ENCODE measurements at regions not wholly inside any gene's neighbourhood (a gene's known extent, or its start where the extent isn't known, plus 50 kb on each side); places are given as distances from the start of the nearest gene placed in this dataset.

DNA sequence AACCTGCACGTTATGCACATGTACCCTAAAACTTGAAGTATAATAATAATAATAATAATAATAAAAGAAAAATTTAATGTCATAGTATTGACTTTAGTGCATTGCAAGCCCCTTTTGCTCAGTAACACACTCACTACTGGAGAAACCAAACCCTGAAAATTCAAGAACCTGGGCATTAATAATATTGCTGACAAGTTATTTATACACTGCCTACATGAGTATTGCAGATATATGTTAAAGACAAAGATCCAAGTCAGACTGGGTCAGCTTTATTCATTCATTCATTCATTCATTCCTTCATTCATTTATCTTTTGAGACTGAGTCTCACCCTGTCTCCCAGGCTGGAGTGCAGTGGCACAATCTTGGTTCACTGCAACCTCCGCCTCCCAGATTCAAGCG is 1711.2 kb downstream of the TP53TG3F start:
- no peak for DNase-seq

DNA sequence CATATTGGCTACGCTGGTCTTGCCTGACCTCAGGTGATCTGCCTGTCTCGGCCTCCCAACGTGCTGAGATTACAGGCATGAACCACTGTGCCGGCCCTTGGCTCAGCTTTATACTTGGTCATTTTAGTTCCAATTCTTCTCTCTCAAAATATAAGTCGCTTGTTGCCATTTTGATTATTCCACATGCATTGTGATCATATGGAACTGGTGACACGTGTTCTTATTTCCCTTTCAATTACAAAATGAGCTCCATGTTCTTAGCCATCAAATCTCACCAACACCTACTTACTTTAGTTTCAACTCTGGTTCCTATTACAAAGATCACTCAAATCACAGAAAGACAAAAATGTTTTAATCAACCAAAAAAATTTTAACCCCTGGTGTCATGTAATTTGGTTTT is 1711.7 kb downstream of the TP53TG3F start:
- no peak for DNase-seq

DNA sequence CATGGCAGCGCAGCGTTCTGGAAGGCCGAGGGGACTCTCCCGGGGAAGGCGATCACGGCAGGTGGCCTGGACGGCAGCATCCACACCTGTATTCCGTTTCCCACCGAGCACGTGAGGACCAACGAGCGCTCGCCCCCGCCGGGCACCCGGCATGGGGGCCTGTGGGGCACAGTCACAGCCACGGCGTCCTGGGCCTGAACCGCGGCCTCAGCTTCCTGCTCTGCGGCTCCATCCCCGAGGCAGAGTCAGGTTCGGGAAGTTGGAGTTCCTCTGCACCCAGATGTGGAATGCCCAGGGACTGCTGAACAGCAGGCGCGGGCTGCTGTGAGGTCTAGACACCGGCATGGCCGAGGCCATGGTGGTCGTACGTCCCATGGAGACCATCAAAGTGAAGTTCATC is 1713.9 kb downstream of the TP53TG3F start:
- DNase-seq, result no peak

DNA sequence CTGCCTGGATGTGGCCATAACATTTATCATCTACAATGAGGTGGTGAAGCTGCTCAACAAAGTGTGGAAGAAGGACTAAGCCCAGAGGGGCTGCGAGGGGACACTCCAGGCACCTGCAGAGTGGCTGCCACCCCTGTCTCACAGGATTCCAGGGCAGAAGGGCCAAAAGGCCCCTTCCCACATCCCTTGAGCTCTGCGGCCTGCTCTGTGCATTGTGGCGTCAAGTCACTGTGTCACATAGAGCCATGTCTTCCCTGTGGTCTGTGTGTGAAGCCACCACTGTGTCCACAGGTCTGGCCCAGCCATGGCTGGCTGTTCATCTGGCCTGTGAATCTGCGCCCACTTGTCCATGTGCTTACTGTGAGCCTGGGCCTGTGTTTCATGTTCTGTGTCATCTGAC is 1714.6 kb downstream of the TP53TG3F start:
- DNase-seq, result no peak

DNA sequence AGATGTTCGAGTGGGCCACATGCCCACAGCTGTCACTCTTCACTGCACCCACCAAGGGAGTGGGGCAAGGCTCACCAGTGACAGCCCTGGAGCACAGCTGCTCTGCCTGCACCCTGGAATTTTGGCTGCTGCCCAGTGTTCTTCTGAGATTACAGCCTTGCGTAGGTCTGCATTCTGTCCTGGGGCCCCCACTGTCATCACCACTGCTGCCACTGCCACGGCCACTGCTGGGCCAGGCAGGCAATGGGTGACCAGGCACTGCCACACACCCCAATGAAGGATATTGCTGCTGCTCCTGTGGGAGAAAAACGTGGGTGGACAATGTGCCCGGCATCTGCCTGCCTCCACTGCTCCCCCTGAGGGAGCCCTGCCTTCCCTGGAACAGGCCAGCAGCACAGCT is 1717.0 kb downstream of the TP53TG3F start:
- DNase-seq, result no peak

DNA sequence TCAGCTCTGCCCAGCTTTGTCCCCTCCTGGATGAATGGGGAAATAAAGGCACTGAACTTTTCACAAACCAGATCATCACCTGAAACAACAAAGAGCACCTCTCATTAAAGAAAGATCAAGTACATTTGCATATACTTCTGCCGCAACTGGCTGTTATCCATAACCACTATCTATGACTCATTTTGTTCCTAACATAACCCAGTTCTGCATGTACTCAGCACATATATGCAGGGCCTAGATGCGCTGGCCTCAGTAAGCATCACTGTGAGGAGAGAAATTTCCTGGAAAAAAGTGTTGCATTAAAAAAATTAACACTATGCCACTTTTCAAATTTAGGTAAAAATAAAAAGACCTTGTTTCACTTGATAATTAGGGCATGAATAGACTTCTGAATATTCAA is 1718.4 kb downstream of the TP53TG3F start:
- DNase-seq, result no peak

DNA sequence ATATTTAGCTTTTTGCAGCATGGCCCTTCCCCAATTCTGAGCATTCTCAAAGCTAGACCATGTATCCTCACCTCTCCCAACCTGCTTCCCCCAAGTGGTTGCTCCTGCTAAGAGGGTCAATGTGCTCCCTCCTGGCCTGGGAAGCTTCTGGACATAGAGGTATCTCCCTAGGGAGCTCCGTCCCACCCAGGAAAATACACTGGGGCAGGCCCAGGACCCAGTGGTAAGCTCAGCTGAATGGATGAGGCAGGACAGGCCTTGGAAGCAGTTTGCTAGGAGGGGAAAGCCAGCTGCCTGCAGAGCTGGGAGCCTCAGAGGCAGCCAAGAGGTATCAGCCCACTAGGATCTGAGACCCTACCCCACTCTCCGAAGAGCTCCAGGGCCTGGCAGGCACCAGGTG is 1721.6 kb downstream of the TP53TG3F start:
- no peak for DNase-seq

DNA sequence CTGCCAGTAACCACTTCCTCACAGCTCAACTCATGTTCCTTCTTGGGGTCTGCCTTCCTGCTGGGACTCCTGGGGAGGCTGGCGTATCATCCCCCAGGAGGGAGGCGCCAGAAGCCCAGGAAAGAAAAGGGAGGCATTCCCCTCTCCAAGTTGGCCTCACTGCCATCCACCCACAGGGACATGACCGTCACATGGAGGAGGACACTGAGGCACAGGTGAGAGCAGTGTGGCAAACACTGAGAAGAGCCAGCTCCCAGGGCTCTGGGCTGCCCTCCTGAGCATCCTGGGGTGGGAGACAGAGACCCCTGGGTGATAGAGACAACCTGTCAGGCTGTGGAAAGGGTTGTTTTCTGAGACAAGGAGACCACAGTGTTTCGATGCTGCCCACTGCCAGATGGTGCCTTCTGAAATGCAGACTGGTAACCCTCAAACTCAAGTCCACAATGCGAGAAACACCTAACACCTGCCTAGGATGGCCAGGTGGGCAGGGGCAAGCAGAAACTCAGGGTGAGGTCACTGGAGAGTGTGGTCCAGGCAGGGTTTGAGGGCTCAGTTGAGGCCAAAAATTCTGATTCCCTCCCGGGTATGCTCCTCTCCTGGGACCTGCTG is 1722.1 kb downstream of the TP53TG3F start:
- no peak for DNase-seq

DNA sequence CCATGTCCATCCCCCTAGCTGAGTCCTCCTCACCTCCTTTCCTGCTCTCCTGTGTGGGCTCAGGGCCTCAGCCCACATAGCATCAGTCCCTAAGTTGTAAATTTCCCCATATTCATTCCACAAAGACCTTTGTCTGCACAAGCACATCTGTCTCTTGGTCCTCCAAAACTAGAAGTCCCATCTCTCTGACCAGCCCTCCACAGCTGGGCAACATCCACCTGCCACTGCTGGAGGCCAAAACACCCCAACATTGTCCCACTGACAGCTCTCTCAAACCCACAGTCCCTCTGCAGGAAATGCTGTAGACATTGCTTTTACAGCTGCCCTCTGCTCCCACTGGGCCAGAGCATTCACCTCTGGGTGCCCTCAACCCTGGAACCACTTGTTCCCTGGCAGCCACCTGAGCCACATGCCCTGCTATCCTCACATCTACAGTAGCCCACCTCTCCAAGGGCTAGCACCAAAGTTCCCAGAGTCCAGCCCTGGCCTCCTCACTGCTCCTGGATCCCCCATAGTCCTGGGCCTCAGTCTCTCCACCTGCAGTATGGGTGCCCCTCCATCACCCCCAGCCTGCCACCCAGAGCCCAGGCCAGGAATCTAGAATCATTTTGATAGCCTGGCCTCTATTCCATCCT is 1722.7 kb downstream of the TP53TG3F start:
- DNase-seq, result no peak

DNA sequence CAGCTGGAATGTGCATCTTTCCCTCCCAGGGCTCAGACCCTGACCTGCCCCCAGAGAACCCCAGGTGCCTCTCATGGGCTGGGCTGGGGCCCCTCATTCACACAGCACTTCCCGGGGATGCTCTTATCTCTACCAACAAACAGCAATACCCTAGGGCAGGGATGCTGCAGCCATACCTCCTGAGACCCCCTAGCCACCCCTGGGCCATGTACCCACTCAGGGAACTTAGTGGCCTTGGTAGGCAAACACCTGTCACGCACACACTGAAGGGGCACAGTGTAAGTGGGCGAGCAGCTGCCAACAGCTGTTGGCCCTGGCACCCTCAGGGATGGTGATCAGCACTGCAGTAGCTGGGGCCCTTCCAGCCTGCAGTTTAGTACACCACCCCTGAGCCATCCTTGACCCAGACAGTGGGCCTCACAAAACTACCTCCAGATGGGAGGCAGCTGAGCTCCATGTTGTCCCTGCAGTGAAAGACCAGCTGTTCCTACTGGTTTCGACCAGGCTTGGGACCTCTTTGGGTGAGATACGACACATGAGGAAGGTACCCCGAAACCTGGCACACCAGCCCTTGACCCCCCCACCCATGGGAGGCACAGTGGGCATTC is 1723.6 kb downstream of the TP53TG3F start:
- DNase-seq, result no peak

DNA sequence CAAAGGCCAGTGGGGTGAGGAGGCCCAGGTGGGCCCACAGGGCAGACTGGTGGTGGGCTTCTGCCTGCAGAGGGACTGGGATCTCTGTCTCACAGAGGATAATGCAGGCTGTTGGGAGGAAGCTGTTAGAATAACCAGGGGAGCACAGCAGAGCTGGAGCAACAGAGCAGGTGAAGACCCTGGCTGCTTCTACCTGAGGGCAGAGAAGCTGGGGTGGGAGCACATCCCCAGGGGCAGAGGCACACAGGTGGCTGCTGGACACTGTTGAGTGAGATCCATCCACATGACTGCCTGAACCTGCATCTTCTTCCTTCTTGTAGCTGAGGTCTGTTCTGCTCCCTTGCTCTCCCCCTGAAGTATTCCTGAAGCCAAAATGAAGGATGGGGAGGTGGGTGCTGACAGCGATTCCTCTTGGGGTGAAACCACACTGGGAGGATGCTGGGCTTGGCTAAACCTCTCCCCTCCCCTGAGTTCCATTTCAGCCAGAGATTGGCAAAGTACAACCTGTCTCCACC is 1725.0 kb downstream of the TP53TG3F start:
- DNase-seq, result no peak

DNA sequence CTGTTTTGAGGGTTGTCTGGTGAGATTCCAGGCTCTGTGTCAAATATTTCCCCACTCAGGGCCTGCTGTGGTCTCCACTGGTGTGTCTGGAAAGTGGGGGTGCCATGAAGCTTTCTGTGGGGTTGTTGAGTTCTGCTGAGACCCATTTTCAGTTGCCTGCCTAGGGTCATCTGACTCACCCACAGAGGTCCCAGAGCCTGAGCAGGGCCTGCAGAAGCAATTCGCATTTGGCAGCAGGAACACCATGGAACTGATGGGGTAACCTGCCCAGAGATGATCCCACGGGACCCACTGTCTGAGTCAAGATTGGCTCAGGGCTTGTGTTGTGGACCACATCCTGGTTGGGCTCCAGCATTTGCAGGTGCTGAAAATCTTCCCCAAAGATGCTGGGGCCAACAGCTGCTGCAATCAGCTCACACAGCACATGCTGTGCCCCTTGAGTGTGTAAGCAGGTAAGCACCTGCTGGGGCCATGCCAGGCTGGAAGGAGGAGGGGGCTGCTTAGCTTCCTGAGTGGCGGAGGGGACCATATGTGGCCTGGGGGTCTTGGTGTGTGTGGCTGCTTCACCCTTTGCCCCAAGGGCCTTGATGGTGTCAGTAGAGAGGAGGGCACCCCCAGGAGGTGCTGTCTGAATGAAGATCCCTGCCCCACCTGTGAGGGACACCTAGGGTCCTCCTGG is 1726.1 kb downstream of the TP53TG3F start:
- DNase-seq, result no peak

DNA sequence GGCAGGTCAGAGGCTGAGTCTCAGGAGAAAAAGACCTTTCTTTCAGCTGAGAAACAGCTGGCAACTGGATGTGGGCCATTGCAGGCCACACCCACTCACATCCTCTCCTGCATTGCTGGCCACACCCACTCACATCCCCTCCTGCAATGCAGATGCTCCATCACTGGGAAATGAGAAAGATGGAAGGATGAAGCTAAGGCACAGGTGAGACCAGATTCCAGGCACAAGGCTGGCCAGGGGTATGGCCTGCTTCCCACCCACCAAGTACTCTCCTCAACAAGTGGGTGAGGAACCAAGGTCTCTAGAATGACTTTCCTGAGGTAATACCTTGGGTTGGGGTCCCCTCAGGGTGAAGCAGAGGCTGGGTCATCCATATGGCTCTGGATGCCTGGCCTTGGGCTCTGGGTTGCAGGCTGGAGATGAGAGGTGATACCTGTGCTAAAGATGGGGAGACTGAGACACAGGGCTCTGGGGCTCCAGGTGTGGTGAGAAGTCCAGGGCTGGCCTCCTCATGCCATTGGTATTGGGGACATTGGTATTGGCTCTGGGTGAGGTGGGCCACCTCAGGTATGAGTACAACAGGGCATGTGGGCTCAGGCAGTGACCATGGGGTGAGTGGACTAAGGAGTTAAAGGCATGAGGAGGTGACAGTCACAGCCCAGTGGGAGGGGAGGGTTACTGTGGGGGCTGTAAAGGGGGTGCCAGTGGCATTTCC is 1726.8 kb downstream of the TP53TG3F start:
- DNase-seq, result no peak

DNA sequence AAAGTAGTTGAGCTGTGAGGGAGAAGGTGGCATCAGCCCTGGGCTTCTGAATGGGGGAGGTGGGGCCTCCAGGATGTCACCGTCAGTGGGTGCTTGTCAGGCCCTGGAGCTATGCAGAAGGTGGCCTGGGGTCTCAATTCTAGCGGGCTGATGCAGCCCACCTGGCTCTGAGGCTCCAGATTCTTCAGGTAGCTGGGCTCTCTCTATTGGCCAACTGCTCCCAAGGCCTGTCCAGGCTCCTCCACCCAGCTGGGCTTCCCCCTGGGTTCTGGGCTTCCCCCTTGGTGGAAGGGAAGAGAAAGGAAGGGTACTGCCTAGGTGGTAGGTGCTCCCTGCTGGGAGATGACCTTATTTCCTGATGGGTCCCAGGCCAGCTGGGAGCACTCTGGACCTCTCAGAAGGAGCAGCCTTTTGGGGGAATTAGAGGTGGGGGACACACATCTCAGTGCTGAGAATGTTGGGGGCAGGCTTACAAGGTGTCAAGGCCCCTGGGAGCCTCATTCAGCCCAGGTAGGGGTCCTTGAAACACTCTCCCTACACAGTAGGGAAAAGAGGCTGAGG is 1728.3 kb downstream of the TP53TG3F start:
- no peak for DNase-seq

DNA sequence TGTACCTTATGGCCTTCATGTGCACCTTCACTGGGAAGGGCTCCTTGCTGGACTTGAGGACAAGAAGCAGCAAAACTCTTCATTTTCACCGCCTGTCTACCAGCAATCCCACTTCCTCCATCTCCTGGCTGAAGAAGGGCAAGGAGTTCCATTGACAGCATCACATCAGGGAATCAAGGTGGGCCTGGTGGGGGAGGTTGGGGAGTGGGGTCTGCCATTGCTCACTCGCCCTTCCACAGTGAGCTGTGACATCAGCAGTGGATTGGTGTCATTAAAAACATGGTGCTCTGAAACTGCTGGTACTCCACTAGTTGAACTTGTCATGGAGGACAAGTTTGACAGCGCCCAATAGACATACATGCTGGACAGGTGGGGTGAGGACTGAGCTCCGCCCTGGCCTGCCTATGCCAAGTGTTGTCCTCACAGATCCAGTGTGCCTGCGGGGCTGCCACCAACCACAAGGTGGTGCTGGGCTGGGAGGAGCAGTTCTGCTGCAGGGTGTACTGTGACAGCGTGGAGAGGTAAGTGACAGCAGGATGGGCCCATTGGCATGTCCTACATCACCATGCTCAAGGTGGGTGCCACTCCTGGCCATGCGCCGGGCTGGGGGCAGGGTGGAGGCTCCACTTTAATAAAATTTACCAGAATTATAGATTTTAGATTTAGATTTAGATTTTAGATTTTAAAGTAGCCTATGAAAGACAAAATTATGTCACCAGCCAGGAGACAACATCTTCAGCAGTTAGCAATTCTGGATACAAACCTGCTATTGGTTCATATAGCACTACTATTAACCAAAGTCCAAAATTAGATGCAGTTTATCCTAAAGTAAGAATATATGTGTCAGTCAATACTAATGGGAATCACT is 1729.1 kb downstream of the TP53TG3F start:
- no peak for DNase-seq

DNA sequence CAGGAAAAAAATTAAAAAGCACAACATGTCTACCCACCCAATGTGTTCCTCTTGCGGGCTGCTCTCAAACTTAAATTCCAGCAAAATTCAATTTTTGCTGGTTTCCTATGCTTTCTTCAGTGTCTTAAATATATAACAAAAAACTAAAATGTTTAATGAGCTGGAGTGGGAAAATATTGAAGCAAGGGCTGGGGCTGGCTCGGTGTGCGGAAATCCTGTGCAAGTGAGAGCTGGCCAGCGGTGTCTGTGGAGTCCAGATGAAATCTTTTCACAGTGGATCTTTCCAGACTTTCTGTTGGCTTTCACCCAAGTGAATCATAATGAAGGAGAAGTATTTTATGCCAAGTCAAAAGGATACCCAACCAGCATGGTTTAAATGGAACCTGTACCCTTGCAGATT is 1733.6 kb downstream of the TP53TG3F start:
- DNase-seq, result no peak

DNA sequence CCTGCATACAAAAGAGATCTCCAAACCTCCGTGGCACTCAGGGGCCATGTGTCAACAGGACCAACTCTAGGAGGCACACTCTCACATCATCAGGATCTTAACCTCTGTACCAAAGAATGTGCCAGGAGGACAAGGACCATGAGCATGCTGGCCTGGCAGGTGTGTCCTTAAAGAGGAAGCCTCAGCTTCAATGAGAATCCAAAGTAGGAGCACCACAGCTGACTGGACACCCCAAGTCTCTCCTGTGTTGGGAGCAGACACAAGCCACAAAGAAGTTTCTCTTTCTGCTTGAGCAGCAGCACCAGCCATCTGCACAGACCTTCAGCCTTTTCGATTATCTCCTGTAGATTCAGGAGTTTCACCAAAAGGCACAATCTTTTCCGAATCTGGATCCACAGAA is 1734.5 kb downstream of the TP53TG3F start:
- no peak for DNase-seq

DNA sequence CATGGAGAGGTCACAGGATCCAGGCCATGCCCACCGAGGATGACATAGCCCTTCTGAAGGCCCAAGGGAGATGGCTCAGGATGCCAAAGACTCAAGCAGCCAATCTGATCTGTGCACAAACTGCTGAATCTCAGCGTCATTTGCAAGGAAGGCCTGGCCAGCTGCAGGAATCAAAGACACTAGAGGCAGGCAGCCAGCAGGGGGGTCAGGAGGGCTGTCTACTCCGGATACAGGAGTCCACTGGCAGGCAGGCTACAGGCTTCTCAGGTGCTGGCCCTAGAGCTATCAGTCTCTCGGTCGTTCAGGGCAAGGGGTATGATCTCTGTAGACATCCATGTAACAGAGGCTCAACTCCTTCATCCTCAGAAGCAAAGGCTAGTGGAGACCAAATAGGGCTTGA is 1735.3 kb downstream of the TP53TG3F start:
- DNase-seq, result no peak

DNA sequence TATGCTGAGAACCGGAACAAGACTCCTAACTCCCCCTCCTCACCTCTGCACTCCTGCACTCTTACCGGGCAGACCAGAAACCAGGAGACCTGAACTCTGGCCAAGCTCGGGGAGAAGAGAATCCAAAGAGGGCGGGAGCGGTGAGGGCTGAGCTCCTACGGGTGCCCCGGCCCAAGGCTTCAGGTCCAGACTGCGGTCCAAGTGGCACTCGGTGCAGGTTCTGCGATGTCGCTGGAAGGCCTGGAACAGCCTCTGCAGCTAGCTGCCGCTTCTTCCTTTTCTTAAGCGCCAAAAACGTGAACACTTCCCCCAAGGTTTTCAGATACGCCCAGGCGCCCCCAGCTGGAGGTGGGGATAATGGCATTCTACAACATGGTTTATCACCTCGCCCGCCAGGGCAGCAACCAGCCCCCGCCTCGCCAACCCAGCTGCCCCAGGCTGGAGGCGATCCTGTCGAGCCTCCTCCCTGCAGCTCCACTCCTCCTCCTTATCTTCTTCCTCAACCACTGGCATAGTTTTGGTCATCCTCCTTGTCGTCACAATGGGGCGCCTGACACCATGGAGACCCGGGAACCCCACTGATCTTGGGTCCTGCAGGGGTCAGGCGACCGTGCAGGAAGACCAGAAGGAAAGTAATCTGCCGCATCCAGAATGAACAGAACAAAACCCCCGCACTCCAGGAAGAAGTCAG is 1735.9 kb downstream of the TP53TG3F start:
- DNase-seq, result no peak

DNA sequence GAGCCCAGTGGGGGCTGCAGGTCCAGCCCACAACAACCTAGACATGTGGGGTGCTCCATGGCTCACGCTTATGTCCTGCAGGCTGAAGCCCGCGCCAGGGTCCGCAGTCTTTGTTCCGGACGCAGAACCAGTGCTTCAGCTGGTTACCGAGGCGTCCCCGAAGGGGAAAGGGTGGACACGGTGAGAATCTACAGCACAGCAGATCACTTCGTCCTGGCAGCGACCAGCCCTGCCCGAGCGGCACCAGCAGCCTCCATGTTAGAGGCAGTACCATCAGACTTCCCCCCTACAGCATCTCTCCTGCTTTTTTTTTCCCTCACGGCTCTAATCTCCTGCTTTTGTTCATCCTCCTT is 1736.4 kb downstream of the TP53TG3F start:
- DNase-seq, result no peak

DNA sequence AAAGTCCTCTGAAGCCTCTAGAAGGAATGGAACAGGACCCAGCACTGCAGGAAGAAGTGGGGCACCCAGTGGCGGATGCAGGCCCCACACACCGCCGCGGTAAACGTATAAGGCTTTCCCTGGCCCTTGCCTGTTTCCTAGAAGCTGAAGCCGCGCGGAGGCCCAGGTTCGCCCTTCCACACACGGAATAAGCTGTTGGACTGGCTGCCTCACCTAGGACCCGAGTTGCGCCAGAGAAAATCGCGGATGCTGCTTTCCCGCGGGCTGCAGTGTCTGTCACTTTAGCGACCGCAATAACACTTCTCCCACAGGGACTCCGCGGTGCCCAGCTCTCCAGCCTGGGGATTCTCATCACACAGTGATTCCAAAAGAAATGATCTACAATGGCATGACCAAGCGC is 1736.9 kb downstream of the TP53TG3F start:
- no peak for DNase-seq

Data from stimulated activated CD4-positive, alpha-beta T cell treated with anti-CD3 and anti-CD28 coated beads, Interleukin-2, amount 100 ng/mL, for 24 hours (primary cell).